HCT116 (cell line): ENCODE measurements at regions not wholly inside any gene's neighbourhood (a gene's known extent, or its start where the extent isn't known, plus 50 kb on each side); places are given as distances from the start of the nearest gene placed in this dataset.

Experiments used
- ATAC-seq: fragments of 200-7000 bp; cut with Tn5 transposase; 2 replicates; pipeline ENCODE4 v1.9.1; 2020; ENCODE audit warnings: mild to moderate bottlenecking, moderate library complexity
- BruUV-seq: library from RNA; stranded (reverse); fragments of 400-500 nt; replicated peaks from 2 replicates; lab custom pipeline; 2021; lab: Mats Ljungman, UMichigan
- CTCF ChIA-PET: fragments of 300-600 bp; sonication (Branson Sonifier 250); formaldehyde crosslinking; loops from one replicate; lab custom pipeline; 2021; ENCODE audit warnings: antibody characterized with exemption; lab: Charles Lee
- POLR2A ChIA-PET: fragments of 300-600, 350-600 bp; sonication (Branson Sonifier 250); formaldehyde crosslinking; loops from one replicate; lab custom pipeline; 2021; ENCODE audit warnings: antibody characterized with exemption; lab: Charles Lee
- RAD21 ChIA-PET, 2 experiments: fragments of 300-600 bp; sonication (Branson Sonifier 250); formaldehyde crosslinking; loops; one replicate each; lab custom pipeline; 2023; ENCODE audit warnings: low total read pairs in 2 of 2; ENCODE audit not compliant: uncharacterized antibody in 2 of 2, unreplicated experiment in 2 of 2, low non-redundant PET in 1 of 2; lab: Charles Lee
- DNase-seq: peaks from one replicate; pipeline ENCODE4 v3.0.0-alpha.2; 2010; ENCODE audit warnings: low read depth, low spot score
- H2AFZ ChIP-seq: fragments of 200-600 bp; shearing (Covaris generic), sonication (generic); 2 replicates; pipeline ENCODE4 v1.6.1; 2017; ENCODE audit warnings: low read depth, mixed run types, mixed read lengths, antibody characterized with exemption, low read length; ENCODE audit not compliant: poor library complexity, severe bottlenecking
- H3K27ac ChIP-seq: 2 replicates; pipeline ENCODE4 v1.5.1; 2012; ENCODE audit warnings: low read depth, low read length
- H3K27me3 ChIP-seq: fragments of 200-600 bp; sonication (generic); 2 replicates; pipeline ENCODE4 v1.6.1; 2016; ENCODE audit warnings: mixed run types, low read length, mixed read lengths; ENCODE audit not compliant: insufficient read depth
- H3K36me3 ChIP-seq, 2 experiments: fragments of 200-500 bp in 1 of 2; fragments of 200-600 bp in 1 of 2; sonication (Bioruptor generic) in 1 of 2; sonication (generic) in 1 of 2; 2 replicates each; pipeline versions ENCODE4 v1.5.1 to v1.6.1; 2014 to 2016; ENCODE audit warnings: low read length in 2 of 2, inconsistent platforms in 1 of 2, mixed read lengths in 1 of 2, mixed run types in 1 of 2; ENCODE audit not compliant: insufficient read depth in 2 of 2, control insufficient read depth in 1 of 2
- H3K4me1 ChIP-seq, 2 experiments: fragments of 200-600 bp in 1 of 2; sonication (generic) in 1 of 2; 2 replicates each; pipeline versions ENCODE4 v1.5.1 to v1.6.1; 2012 to 2017; ENCODE audit warnings: low read length in 2 of 2, inconsistent platforms in 1 of 2, mild to moderate bottlenecking in 1 of 2, mixed read lengths in 1 of 2, mixed run types in 1 of 2, moderate library complexity in 1 of 2; ENCODE audit not compliant: insufficient read depth in 2 of 2, control insufficient read depth in 1 of 2
- H3K4me2 ChIP-seq: fragments of 200-600 bp; sonication (generic); 2 replicates; pipeline ENCODE4 v1.6.1; 2017; ENCODE audit warnings: mixed run types, low read length, mixed read lengths
- H3K4me3 ChIP-seq, 2 experiments: fragments of 200-600 bp in 1 of 2; sonication (generic) in 1 of 2; replicated peaks in 1 of 2; 2 replicates each; pipeline ENCODE4 v1.5.1; 2011 to 2016; ENCODE audit warnings: low read length in 2 of 2, control low read depth in 1 of 2, low read depth in 1 of 2, mild to moderate bottlenecking in 1 of 2, mixed read lengths in 1 of 2, mixed run types in 1 of 2
- H3K79me2 ChIP-seq: fragments of 200-600 bp; sonication (generic); 2 replicates; pipeline ENCODE4 v1.6.1; 2017; ENCODE audit warnings: mild to moderate bottlenecking, mixed run types, low read length, moderate library complexity, mixed read lengths; ENCODE audit not compliant: insufficient read depth
- H3K9ac ChIP-seq: fragments of 200-600 bp; sonication (generic); 2 replicates; pipeline ENCODE4 v1.6.1; 2016; ENCODE audit warnings: low read length, mixed read lengths
- H3K9me2 ChIP-seq: fragments of 200-600 bp; sonication (generic), shearing (Covaris generic); 2 replicates; pipeline ENCODE4 v1.6.1; 2017; ENCODE audit warnings: mixed run types, mild to moderate bottlenecking, moderate library complexity; ENCODE audit not compliant: insufficient read depth
- H3K9me3 ChIP-seq, 2 experiments: fragments of 200-500 bp in 1 of 2; fragments of 200-600 bp in 1 of 2; sonication (Bioruptor generic) in 1 of 2; sonication (generic) in 1 of 2; 2 replicates each; pipeline ENCODE4 v1.6.1; 2014 to 2017; ENCODE audit warnings: low read length in 2 of 2, mixed read lengths in 2 of 2, inconsistent platforms in 1 of 2, low read depth in 1 of 2, mild to moderate bottlenecking in 1 of 2, mixed run types in 1 of 2, moderate library complexity in 1 of 2; ENCODE audit not compliant: control insufficient read depth in 1 of 2, insufficient read depth in 1 of 2
- H4K20me1 ChIP-seq: fragments of 200-600 bp; sonication (generic), shearing (Covaris generic); 2 replicates; pipeline ENCODE4 v1.6.1; 2017; ENCODE audit warnings: mixed run types, mild to moderate bottlenecking, moderate library complexity; ENCODE audit not compliant: insufficient read depth
- CBX3 ChIP-seq: IDR thresholded peaks from 2 replicates; pipeline ENCODE4 v1.6.1; 2012; ENCODE audit warnings: low read depth
- EGR1 ChIP-seq: IDR thresholded peaks from 2 replicates; pipeline ENCODE4 v1.6.1; 2012; ENCODE audit warnings: low read depth
- FOSL1 ChIP-seq: IDR thresholded peaks from 2 replicates; pipeline ENCODE4 v1.6.1; 2012; ENCODE audit warnings: low read depth
- SP1 ChIP-seq: IDR thresholded peaks from 2 replicates; pipeline ENCODE4 v1.6.1; 2012; ENCODE audit warnings: low read depth
- SRF ChIP-seq: IDR thresholded peaks from 2 replicates; pipeline ENCODE4 v1.6.1; 2012; ENCODE audit warnings: low read depth
- intact Hi-C: fragments of 100-400 bp; cut with micrococcal nuclease; formaldehyde crosslinking; loops from 2 replicates; pipeline ENCODE4 v1.10.0; 2022

GRCh38 chr4:91795947-91796346 is 507.8 kb upstream of the GRID2 start:
- Histone ChIP-seq H3K4me3 (no peak overlapping the region), H3K4me2 (no peak overlapping the region), H3K27ac (no peak overlapping the region), H3K9me2 (no peaks in the 10 kb centered on the region), H4K20me1 (no peaks in the 10 kb centered on the region), H3K9me3 (no peaks in the 10 kb centered on the region), H2AFZ (no peak overlapping the region), H3K27me3 (no peaks in the 10 kb centered on the region), H3K9ac (no peak overlapping the region), H3K36me3 (no peaks in the 10 kb centered on the region), H3K4me1 (peaks cover 5 to 6% of the 10 kb centered on the region in 2 experiments), H3K79me2 (no peaks in the 10 kb centered on the region)
- no peak for ATAC-seq
- BruUV-seq: no TSS peak
- CTCF ChIA-PET: no interaction called here
- no peak for TF ChIP-seq CBX3
- RAD21 ChIA-PET: no interaction called here
- intact Hi-C loops: no loop called here
- DNase-seq: no peak
- POLR2A ChIA-PET: no interaction called here

DNA sequence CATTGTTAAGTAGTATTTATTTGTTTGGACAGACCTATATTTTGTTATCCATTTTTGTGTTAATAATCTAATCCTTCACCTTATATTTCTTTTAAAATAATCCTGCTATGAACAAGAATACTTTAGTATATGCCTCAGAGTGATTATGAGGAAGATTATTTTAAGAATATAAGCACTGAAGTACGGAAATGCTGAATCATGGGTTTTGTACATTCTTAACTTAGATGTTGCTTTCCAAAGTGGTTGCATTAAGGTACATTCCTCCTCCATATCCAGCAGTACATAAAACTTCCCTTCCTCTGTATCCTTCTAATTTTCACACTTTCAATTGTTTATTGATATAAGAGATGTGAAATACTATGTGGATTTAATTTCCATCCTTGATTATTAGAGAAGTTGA is 491.4 kb upstream of the GRID2 start:
- ChIA-PET RAD21 (no interaction called here), POLR2A (no interaction called here), CTCF (no interaction called here)
- H2AFZ ChIP-seq: no peak overlapping the region
- H3K27me3 ChIP-seq: no peaks in the 10 kb centered on the region
- DNase-seq: no peak
- H3K9ac ChIP-seq: no peak overlapping the region
- no peaks in the 10 kb centered on the region for H4K20me1 ChIP-seq
- H3K4me3 ChIP-seq: no peak overlapping the region
- H3K9me2 ChIP-seq: no peaks in the 10 kb centered on the region
- H3K9me3 ChIP-seq: no peaks in the 10 kb centered on the region
- BruUV-seq: no TSS peak
- no peak overlapping the region for H3K27ac ChIP-seq
- H3K36me3 ChIP-seq: no peaks in the 10 kb centered on the region
- H3K4me1 ChIP-seq: no peaks in the 10 kb centered on the region
- intact Hi-C loops: no loop called here
- no peak overlapping the region for H3K4me2 ChIP-seq
- H3K79me2 ChIP-seq: no peaks in the 10 kb centered on the region
- TF ChIP-seq SP1 (no peak), EGR1 (no peak), FOSL1 (no peak), SRF (no peak), CBX3 (no peak)
- ATAC-seq: no peak
